OCI-LY1 (cell line): ENCODE measurements at regions not wholly inside any gene's neighbourhood (a gene's known extent, or its start where the extent isn't known, plus 50 kb on each side); places are given as distances from the start of the nearest gene placed in this dataset.

Source experiments
- H2AFZ ChIP-seq: fragments of 200-600 bp; sonication (generic), shearing (Covaris generic); 2 replicates; pipeline ENCODE4 v1.6.0; 2014; ENCODE audit warnings: antibody characterized with exemption, mild to moderate bottlenecking, low read length
- H3F3A ChIP-seq: fragments of 200-600 bp; sonication (generic), shearing (Covaris generic); 2 replicates; pipeline ENCODE4 v1.6.0; 2014; ENCODE audit warnings: mild to moderate bottlenecking, antibody characterized with exemption, low read length, moderate library complexity; ENCODE audit not compliant: insufficient read depth
- H3K27ac ChIP-seq: fragments of 200-600 bp; sonication (generic); 2 replicates; pipeline ENCODE4 v1.5.1; 2014; ENCODE audit warnings: low read length, mixed run types, mild to moderate bottlenecking, low read depth; ENCODE audit not compliant: poor library complexity, severe bottlenecking
- H3K27me3 ChIP-seq: fragments of 200-600 bp; sonication (generic); 2 replicates; pipeline ENCODE4 v1.6.0; 2014; ENCODE audit warnings: antibody characterized with exemption, mild to moderate bottlenecking, low read length, moderate library complexity; ENCODE audit not compliant: insufficient read depth
- H3K36me3 ChIP-seq: fragments of 200-600 bp; sonication (generic); 2 replicates; pipeline ENCODE4 v1.6.1; 2014; ENCODE audit warnings: mild to moderate bottlenecking, antibody characterized with exemption, low read length, moderate library complexity, mixed read lengths; ENCODE audit not compliant: insufficient read depth
- H3K4me1 ChIP-seq: fragments of 200-600 bp; sonication (generic); 2 replicates; pipeline ENCODE4 v1.5.1; 2014; ENCODE audit warnings: mild to moderate bottlenecking, low read length, moderate library complexity; ENCODE audit not compliant: insufficient read depth, severe bottlenecking
- H3K4me2 ChIP-seq: fragments of 200-600 bp; sonication (generic), shearing (Covaris generic); 2 replicates; pipeline ENCODE4 v1.6.1; 2014; ENCODE audit warnings: low read length
- H3K4me3 ChIP-seq: fragments of 200-600 bp; sonication (generic); 2 replicates; pipeline ENCODE4 v1.5.1; 2014; ENCODE audit warnings: low read length, low read depth, mild to moderate bottlenecking, mixed read lengths; ENCODE audit not compliant: poor library complexity, severe bottlenecking
- H3K79me2 ChIP-seq: fragments of 200-600 bp; shearing (Covaris generic); 2 replicates; pipeline ENCODE4 v1.6.1; 2016; ENCODE audit warnings: mixed run types, low read length, mixed read lengths; ENCODE audit not compliant: insufficient read depth
- H3K9ac ChIP-seq: fragments of 200-600 bp; sonication (generic), shearing (Covaris generic); 2 replicates; pipeline ENCODE4 v1.6.1; 2014; ENCODE audit warnings: mild to moderate bottlenecking, low read length, mixed read lengths
- H3K9me2 ChIP-seq: fragments of 200-600 bp; sonication (generic), shearing (Covaris generic); 2 replicates; pipeline ENCODE4 v1.6.1; 2014; ENCODE audit warnings: low read depth, mild to moderate bottlenecking, low read length, mixed read lengths
- H3K9me3 ChIP-seq: fragments of 200-600 bp; shearing (Covaris generic); 2 replicates; pipeline ENCODE4 v1.6.1; 2014; ENCODE audit warnings: low read length, mixed read lengths
- H4K20me1 ChIP-seq: fragments of 200-600 bp; sonication (generic), shearing (Covaris generic); 2 replicates; pipeline ENCODE4 v1.6.0; 2016; ENCODE audit warnings: mild to moderate bottlenecking, low read length; ENCODE audit not compliant: insufficient read depth
- EZH2 ChIP-seq: fragments of 200-600 bp; sonication (generic), shearing (Covaris generic); IDR thresholded peaks from 2 replicates; pipeline ENCODE4 v1.8.0; 2017; ENCODE audit warnings: borderline replicate concordance, mixed run types, mild to moderate bottlenecking, antibody characterized with exemption, low read length, moderate library complexity, mixed read lengths
- TF ChIP-seq, protein P1 (sequence below): fragments of 200-600 bp; sonication (generic), shearing (Covaris generic); IDR thresholded peaks from 2 replicates; pipeline ENCODE4 v1.5.1; 2017; ENCODE audit warnings: mild to moderate bottlenecking, antibody characterized with exemption, low read length, moderate library complexity, mixed read lengths

DNA sequence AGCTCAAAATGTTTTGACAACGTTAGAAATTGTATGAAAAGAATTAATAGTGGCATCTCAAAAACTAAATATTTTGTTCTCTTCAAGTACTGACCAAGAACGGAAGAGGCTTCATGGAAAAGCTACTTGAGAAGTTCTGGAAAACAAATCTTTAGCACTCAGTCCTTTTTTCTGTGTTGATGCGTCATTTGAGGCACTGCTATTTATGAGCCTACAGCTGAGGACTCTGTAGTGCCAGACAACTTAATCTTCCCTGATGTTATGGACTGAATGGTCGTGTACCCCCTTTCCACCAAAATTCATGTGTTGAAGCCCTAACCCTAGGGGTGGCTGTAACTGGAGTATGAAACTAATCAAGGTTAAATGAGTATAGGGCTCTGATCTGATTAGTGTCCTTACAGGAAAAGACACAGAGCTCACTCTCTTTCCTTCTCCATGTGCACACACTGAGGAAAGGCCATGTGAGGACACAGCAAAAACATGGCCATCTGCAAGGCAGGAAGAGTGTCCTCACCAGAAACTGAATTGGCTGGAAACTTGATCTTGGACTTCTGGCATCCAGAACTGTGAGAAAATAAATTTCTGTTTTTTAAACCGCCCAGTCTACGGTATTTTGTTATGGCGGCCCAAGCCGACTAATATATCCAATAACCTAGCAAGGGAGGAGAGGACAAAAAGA lies 337.0 kb upstream of the CLEC14A start:
- Histone ChIP-seq H3K27ac (no peak overlapping the region), H2AFZ (no peak overlapping the region), H3K9ac (no peak overlapping the region), H3K4me1 (no peaks in the 10 kb centered on the region), H3K4me3 (no peak overlapping the region), H3K4me2 (no peak overlapping the region), H3K9me3 (no peaks in the 10 kb centered on the region), H4K20me1 (no peaks in the 10 kb centered on the region), H3K79me2 (no peaks in the 10 kb centered on the region), H3F3A (no peaks in the 10 kb centered on the region), H3K27me3 (no peaks in the 10 kb centered on the region), H3K36me3 (no peaks in the 10 kb centered on the region), H3K9me2 (no peaks in the 10 kb centered on the region)
- no peak for TF ChIP-seq EZH2
- TF ChIP-seq, protein P1, sequence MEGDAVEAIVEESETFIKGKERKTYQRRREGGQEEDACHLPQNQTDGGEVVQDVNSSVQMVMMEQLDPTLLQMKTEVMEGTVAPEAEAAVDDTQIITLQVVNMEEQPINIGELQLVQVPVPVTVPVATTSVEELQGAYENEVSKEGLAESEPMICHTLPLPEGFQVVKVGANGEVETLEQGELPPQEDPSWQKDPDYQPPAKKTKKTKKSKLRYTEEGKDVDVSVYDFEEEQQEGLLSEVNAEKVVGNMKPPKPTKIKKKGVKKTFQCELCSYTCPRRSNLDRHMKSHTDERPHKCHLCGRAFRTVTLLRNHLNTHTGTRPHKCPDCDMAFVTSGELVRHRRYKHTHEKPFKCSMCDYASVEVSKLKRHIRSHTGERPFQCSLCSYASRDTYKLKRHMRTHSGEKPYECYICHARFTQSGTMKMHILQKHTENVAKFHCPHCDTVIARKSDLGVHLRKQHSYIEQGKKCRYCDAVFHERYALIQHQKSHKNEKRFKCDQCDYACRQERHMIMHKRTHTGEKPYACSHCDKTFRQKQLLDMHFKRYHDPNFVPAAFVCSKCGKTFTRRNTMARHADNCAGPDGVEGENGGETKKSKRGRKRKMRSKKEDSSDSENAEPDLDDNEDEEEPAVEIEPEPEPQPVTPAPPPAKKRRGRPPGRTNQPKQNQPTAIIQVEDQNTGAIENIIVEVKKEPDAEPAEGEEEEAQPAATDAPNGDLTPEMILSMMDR = no peak

DNA sequence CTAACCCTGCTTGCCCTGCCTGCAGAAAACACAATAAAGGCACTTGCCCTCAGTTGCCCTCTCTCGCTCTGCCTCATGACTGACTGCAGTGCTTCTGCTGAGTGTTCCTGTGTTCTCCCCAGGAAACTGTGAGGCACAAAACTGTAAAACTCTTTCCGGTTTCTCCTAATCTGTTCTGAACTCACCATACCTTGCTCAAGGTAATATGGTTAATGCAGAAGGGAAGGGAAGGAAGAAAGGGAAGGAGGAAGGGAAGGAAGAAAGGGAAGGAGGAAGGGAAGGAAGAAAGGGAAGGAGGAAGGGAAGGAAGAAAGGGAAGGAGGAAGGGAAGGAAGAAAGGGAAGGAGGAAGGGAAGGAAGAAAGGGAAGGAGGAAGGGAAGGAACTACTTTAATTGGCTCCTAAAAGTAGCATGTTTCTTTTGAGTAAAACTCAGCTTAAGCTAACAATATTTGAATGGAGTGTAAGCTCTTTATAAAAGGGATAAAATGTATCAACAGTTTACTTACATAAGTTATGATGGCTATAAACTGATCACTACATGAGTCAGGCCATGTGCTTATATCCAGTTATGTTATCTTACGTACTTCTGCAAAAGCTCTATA lies 334.0 kb upstream of the CLEC14A start:
- H3K9ac ChIP-seq = no peak overlapping the region
- no peak overlapping the region for H3K27ac ChIP-seq
- H2AFZ ChIP-seq = no peak overlapping the region
- no peaks in the 10 kb centered on the region for H3K9me3 ChIP-seq
- no peaks in the 10 kb centered on the region for H3K27me3 ChIP-seq
- no peak overlapping the region for H3K4me2 ChIP-seq
- H3K36me3 ChIP-seq = no peaks in the 10 kb centered on the region
- H3K4me3 ChIP-seq = no peak overlapping the region
- H3F3A ChIP-seq = no peaks in the 10 kb centered on the region
- TF ChIP-seq, protein P1 = no peak
- no peak for TF ChIP-seq EZH2
- no peaks in the 10 kb centered on the region for H3K79me2 ChIP-seq
- no peaks in the 10 kb centered on the region for H4K20me1 ChIP-seq
- no peaks in the 10 kb centered on the region for H3K9me2 ChIP-seq
- H3K4me1 ChIP-seq = no peaks in the 10 kb centered on the region

DNA sequence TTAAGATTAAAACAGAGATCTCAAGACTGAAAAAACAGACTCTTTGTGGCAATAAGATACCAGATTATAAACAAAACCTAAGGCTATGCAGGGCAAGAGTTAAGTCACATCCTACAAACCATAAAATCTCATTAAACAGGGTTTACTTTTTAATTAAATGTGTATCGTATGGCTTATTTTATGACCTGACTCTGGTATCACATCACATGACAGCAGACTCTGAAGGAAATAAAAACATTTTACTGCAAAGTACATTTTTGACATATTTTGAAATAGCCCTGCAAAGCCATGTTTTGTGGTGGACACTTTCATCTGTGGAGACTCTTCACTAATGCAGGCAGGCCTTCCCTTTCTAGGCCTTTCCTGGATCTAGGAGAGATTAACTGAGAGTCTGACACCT lies 327.6 kb upstream of the CLEC14A start:
- no peaks in the 10 kb centered on the region for H3K27me3 ChIP-seq
- H3K9ac ChIP-seq = no peak overlapping the region
- H3K9me2 ChIP-seq = no peaks in the 10 kb centered on the region
- H3K36me3 ChIP-seq = no peaks in the 10 kb centered on the region
- no peaks in the 10 kb centered on the region for H3K79me2 ChIP-seq
- H3K27ac ChIP-seq = no peak overlapping the region
- H2AFZ ChIP-seq = no peak overlapping the region
- TF ChIP-seq, protein P1 = no peak
- no peak for TF ChIP-seq EZH2
- no peaks in the 10 kb centered on the region for H3K9me3 ChIP-seq
- no peak overlapping the region for H3K4me3 ChIP-seq
- H3F3A ChIP-seq = no peaks in the 10 kb centered on the region
- no peak overlapping the region for H3K4me2 ChIP-seq
- no peaks in the 10 kb centered on the region for H3K4me1 ChIP-seq
- no peaks in the 10 kb centered on the region for H4K20me1 ChIP-seq
